GM19023 (cell line): ENCODE measurements at regions not wholly inside any gene's neighbourhood (a gene's known extent, or its start where the extent isn't known, plus 50 kb on each side); places are given as distances from the start of the nearest gene placed in this dataset.
"Not testable (repeated sequence)": the region's sequence is repeated elsewhere in the genome, so short reads cannot be mapped to it uniquely, and the experiment has no call there.

Source experiments
- ATAC-seq: cut with Tn5 transposase; IDR thresholded peaks from one replicate; pipeline ENCODE4 v1.9.1; 2021; ENCODE audit warnings: mild to moderate bottlenecking, moderate library complexity; ENCODE audit not compliant: unreplicated experiment

- peak; percentile 58 for ATAC-seq
Measured at GRCh38 chr1:91099746-91100621, 78.1 kb upstream of the ZNF644 start.

GRCh38 chr1:91098299-91098906 lies 76.6 kb upstream of the ZNF644 start:
- no peak for ATAC-seq

- not testable (repeated sequence) for ATAC-seq
Measured at GRCh38 chr1:91095321-91095720, 73.5 kb upstream of the ZNF644 start.

GRCh38 chr1:91092503-91092902 lies 70.7 kb upstream of the ZNF644 start:
- no peak for ATAC-seq

- ATAC-seq = no peak
Measured at GRCh38 chr1:91091812-91092211, 70.0 kb upstream of the ZNF644 start.

GRCh38 chr1:91080650-91081049 lies 58.8 kb upstream of the ZNF644 start:
- ATAC-seq = no peak

GRCh38 chr1:91078859-91079258 lies 57.0 kb upstream of the ZNF644 start:
- ATAC-seq = no peak

GRCh38 chr1:91076834-91077233 lies 55.0 kb upstream of the ZNF644 start:
- no peak for ATAC-seq

- ATAC-seq = no peak
Measured at GRCh38 chr1:91075233-91076135, 53.6 kb upstream of the ZNF644 start.

- no peak for ATAC-seq
Measured at GRCh38 chr1:91073299-91073698, 51.5 kb upstream of the ZNF644 start.

- no peak for ATAC-seq
Measured at GRCh38 chr1:91071838-91072237, 50.0 kb upstream of the ZNF644 start.
